Loucy (cell line): ENCODE measurements at regions not wholly inside any gene's neighbourhood (a gene's known extent, or its start where the extent isn't known, plus 50 kb on each side); places are given as distances from the start of the nearest gene placed in this dataset.

ENCODE experiments used
- H2AFZ ChIP-seq: fragments of 200-600 bp; sonication (generic); 2 replicates; pipeline ENCODE4 v1.6.0; 2016; ENCODE audit warnings: antibody characterized with exemption, mild to moderate bottlenecking, low read length, moderate library complexity
- H3F3A ChIP-seq: fragments of 200-600 bp; 2 replicates; pipeline ENCODE4 v1.6.0; 2016; ENCODE audit warnings: antibody characterized with exemption, low read depth, mild to moderate bottlenecking
- H3K27me3 ChIP-seq: fragments of 200-600 bp; sonication (generic); 2 replicates; pipeline ENCODE4 v1.6.1; 2014; ENCODE audit warnings: low read length, mild to moderate bottlenecking; ENCODE audit not compliant: insufficient read depth, poor library complexity, severe bottlenecking
- H3K36me3 ChIP-seq: fragments of 200-600 bp; sonication (generic); 2 replicates; pipeline ENCODE4 v1.6.1; 2016; ENCODE audit warnings: low read length; ENCODE audit not compliant: insufficient read depth
- H3K4me1 ChIP-seq: fragments of 200-600 bp; sonication (generic); 2 replicates; pipeline ENCODE4 v1.5.1; 2014; ENCODE audit warnings: low read length, mild to moderate bottlenecking; ENCODE audit not compliant: insufficient read depth, poor library complexity, severe bottlenecking
- H3K4me2 ChIP-seq: fragments of 200-600 bp; sonication (generic); 2 replicates; pipeline ENCODE4 v1.6.0; 2014; ENCODE audit warnings: antibody characterized with exemption, low read length, low read depth, mild to moderate bottlenecking; ENCODE audit not compliant: poor library complexity, severe bottlenecking
- H3K4me3 ChIP-seq: fragments of 200-600 bp; sonication (generic); 2 replicates; pipeline ENCODE4 v1.5.1; 2014; ENCODE audit warnings: low read length, mild to moderate bottlenecking, mixed read lengths; ENCODE audit not compliant: poor library complexity, severe bottlenecking
- H3K79me2 ChIP-seq: fragments of 200-600 bp; sonication (generic); 2 replicates; pipeline ENCODE4 v1.6.1; 2014; ENCODE audit warnings: low read length; ENCODE audit not compliant: insufficient read depth
- H3K9ac ChIP-seq: fragments of 200-600 bp; sonication (generic); 2 replicates; pipeline ENCODE4 v1.6.0; 2014; ENCODE audit warnings: mild to moderate bottlenecking, low read depth, low read length, moderate library complexity; ENCODE audit not compliant: poor library complexity, severe bottlenecking
- H3K9me2 ChIP-seq: fragments of 200-600 bp; sonication (generic); replicated peaks from 2 replicates; pipeline ENCODE4 v1.6.1; 2016; ENCODE audit warnings: low read depth, low read length, mixed read lengths
- H3K9me3 ChIP-seq: fragments of 200-600 bp; sonication (generic); 2 replicates; pipeline ENCODE4 v1.6.1; 2014; ENCODE audit warnings: mild to moderate bottlenecking, antibody characterized with exemption, low read length, low read depth; ENCODE audit not compliant: insufficient read depth
- H4K20me1 ChIP-seq: fragments of 200-600 bp; sonication (generic); 2 replicates; pipeline ENCODE4 v1.6.0; 2014; ENCODE audit warnings: antibody characterized with exemption, low read length, mild to moderate bottlenecking; ENCODE audit not compliant: insufficient read depth, poor library complexity, severe bottlenecking
- CTCF ChIP-seq: fragments of 200-600 bp; sonication (generic); conservative IDR thresholded peaks from 2 replicates; pipeline ENCODE4 v1.5.1; 2014; ENCODE audit warnings: mild to moderate bottlenecking, antibody characterized with exemption, low read length
- EZH2phosphoT487 ChIP-seq: fragments of 200-600 bp; IDR thresholded peaks from 2 replicates; pipeline ENCODE4 v1.6.1; 2018; ENCODE audit warnings: antibody characterized with exemption, mild to moderate bottlenecking, moderate library complexity, borderline replicate concordance

GRCh38 chr1:2969845-2970291, 51.4 kb upstream of the ACTRT2 start:
- Histone ChIP-seq H3K4me1 (peaks cover 22% of the 10 kb centered on the region), H4K20me1 (no peaks in the 10 kb centered on the region), H3K9ac (no peak overlapping the region), H3K4me2 (no peak overlapping the region), H3K79me2 (no peaks in the 10 kb centered on the region), H3K9me3 (no peaks in the 10 kb centered on the region; the same call in 1 of the 2 replicates), H3K27me3 (no peaks in the 10 kb centered on the region), H2AFZ (no peak overlapping the region), H3K36me3 (no peaks in the 10 kb centered on the region), H3F3A (no peaks in the 10 kb centered on the region), H3K9me2 (no peaks in the 10 kb centered on the region), H3K4me3 (no peak overlapping the region)
- no peak for TF ChIP-seq EZH2phosphoT487
- TF ChIP-seq CTCF: no peak

- no peak overlapping the region for H3K4me3 ChIP-seq
- peaks cover 22% of the 10 kb centered on the region for H3K4me1 ChIP-seq
- TF ChIP-seq EZH2phosphoT487 (no peak), CTCF (no peak)
- H3K9me2 ChIP-seq: no peaks in the 10 kb centered on the region
- H3K79me2 ChIP-seq: no peaks in the 10 kb centered on the region
- H4K20me1 ChIP-seq: no peaks in the 10 kb centered on the region
- no peaks in the 10 kb centered on the region for H3K36me3 ChIP-seq
- H3K9ac ChIP-seq: no peak overlapping the region
- H3K9me3 ChIP-seq: no peaks in the 10 kb centered on the region; the same call in 1 of the 2 replicates
- no peak overlapping the region for H2AFZ ChIP-seq
- H3K27me3 ChIP-seq: no peaks in the 10 kb centered on the region
- no peak overlapping the region for H3K4me2 ChIP-seq
- H3F3A ChIP-seq: no peaks in the 10 kb centered on the region
Measured at GRCh38 chr1:2970311-2971071, 50.8 kb upstream of the ACTRT2 start.

GRCh38 chr1:2971101-2971501, 50.2 kb upstream of the ACTRT2 start:
- no peak overlapping the region for H3K4me2 ChIP-seq
- TF ChIP-seq EZH2phosphoT487: no peak
- no peak for TF ChIP-seq CTCF
- H3K4me3 ChIP-seq: no peak overlapping the region
- no peaks in the 10 kb centered on the region for H3K9me2 ChIP-seq
- no peaks in the 10 kb centered on the region for H3F3A ChIP-seq
- no peaks in the 10 kb centered on the region for H3K27me3 ChIP-seq
- no peak overlapping the region for H2AFZ ChIP-seq
- H3K9ac ChIP-seq: no peak overlapping the region
- no peaks in the 10 kb centered on the region for H3K36me3 ChIP-seq
- H3K9me3 ChIP-seq: no peaks in the 10 kb centered on the region
- H4K20me1 ChIP-seq: no peaks in the 10 kb centered on the region
- peaks cover 22% of the 10 kb centered on the region for H3K4me1 ChIP-seq
- no peaks in the 10 kb centered on the region for H3K79me2 ChIP-seq
